K562 (cell line): ENCODE measurements at regions not wholly inside any gene's neighbourhood (a gene's known extent, or its start where the extent isn't known, plus 50 kb on each side); places are given as distances from the start of the nearest gene placed in this dataset.

Experiments used
- GMEB1 ChIP-seq: fragments of 250-450 bp; sonication (Bioruptor Pico); IDR thresholded peaks from 2 replicates; pipeline ENCODE4 v1.4.0; 2020; ENCODE audit warnings: mild to moderate bottlenecking
- HBP1 ChIP-seq: fragments of 450-650 bp; formaldehyde crosslinking; IDR thresholded peaks from 2 replicates; pipeline ENCODE4 v1.4.0; 2022; ENCODE audit warnings: missing genetic modification characterization
- TAL1 ChIP-seq: fragments of 450-650 bp; IDR thresholded peaks from 2 replicates; pipeline ENCODE4 v1.6.1; 2016; ENCODE audit warnings: mild to moderate bottlenecking
- ZFP36 ChIP-seq: fragments of 150-350 bp; IDR thresholded peaks from 2 replicates; pipeline ENCODE4 v1.6.1; 2018; ENCODE audit warnings: low read length, low read depth; ENCODE audit not compliant: partially characterized antibody
- TF ChIP-seq, protein P1 (sequence below), 2 experiments: fragments of 450-650 bp; IDR thresholded peaks; 2 replicates each; pipeline ENCODE4 v1.6.1; 2016
- TF ChIP-seq, protein P2 (sequence below): fragments of 450-650 bp; IDR thresholded peaks from 2 replicates; pipeline ENCODE4 v1.6.1; 2017; ENCODE audit warnings: mild to moderate bottlenecking, moderate library complexity

DNA sequence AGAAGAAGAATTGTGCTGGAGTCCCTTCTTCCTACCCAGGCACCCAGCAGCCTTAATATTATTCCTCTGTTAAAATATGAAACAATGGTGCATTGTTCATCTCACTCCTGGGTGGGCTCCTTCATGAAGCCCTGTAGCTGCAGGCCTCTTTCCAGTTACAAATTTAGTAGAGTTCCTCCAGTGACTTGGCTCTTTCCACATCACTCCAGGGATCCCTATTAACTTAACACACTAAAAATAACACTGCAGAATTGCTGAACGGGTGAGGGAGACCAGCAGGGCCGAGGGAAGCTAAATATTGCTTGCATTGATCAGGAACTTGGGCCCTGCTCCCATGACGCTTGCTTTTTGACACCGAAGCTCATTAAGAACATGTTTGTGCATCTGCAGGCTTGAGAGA lies 142.3 kb downstream of the PDCD6IP start (continued):
- TF ChIP-seq, protein P1, sequence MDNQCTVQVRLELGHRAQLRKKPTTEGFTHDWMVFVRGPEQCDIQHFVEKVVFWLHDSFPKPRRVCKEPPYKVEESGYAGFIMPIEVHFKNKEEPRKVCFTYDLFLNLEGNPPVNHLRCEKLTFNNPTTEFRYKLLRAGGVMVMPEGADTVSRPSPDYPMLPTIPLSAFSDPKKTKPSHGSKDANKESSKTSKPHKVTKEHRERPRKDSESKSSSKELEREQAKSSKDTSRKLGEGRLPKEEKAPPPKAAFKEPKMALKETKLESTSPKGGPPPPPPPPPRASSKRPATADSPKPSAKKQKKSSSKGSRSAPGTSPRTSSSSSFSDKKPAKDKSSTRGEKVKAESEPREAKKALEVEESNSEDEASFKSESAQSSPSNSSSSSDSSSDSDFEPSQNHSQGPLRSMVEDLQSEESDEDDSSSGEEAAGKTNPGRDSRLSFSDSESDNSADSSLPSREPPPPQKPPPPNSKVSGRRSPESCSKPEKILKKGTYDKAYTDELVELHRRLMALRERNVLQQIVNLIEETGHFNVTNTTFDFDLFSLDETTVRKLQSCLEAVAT (IDR thresholded peaks at IDR 0.05), result no peak
- TF ChIP-seq ZFP36 (no peak), HBP1 (CRISPR knock-in tag) (no peak), TAL1 (no peak), GMEB1 (CRISPR knock-in tag) (no peak)
- TF ChIP-seq, protein P2, sequence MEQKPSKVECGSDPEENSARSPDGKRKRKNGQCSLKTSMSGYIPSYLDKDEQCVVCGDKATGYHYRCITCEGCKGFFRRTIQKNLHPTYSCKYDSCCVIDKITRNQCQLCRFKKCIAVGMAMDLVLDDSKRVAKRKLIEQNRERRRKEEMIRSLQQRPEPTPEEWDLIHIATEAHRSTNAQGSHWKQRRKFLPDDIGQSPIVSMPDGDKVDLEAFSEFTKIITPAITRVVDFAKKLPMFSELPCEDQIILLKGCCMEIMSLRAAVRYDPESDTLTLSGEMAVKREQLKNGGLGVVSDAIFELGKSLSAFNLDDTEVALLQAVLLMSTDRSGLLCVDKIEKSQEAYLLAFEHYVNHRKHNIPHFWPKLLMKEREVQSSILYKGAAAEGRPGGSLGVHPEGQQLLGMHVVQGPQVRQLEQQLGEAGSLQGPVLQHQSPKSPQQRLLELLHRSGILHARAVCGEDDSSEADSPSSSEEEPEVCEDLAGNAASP, result no peak
